ENCODE measurements at regions not wholly inside any gene's neighbourhood (a gene's known extent, or its start where the extent isn't known, plus 50 kb on each side); places are given as distances from the start of the nearest gene placed in this dataset.

GRCh38 chr1:90362163-90362562 is 354.9 kb downstream of the BARHL2 start:
- Histone ChIP-seq H3K36me3 (replicated peaks in 1 of 2; ENCODE audit: control insufficient read depth in 1 of 2, insufficient read depth in 2 of 2, low read length in 2 of 2) (no peaks in the 10 kb centered on the region), H4K20me1 (ENCODE audit: insufficient read depth, low read length) (no peaks in the 10 kb centered on the region), H3K4me3 (replicated peaks in 1 of 3; ENCODE audit: insufficient read depth in 1 of 3, low read depth in 2 of 3, low read length in 3 of 3) (no peak overlapping the region), H3K9me3 (ENCODE audit: low read length) (no peaks in the 10 kb centered on the region), H3K4me1 (ENCODE audit: insufficient read depth, low read length) (no peaks in the 10 kb centered on the region), H3K79me2 (ENCODE audit: insufficient read depth, low read length) (no peaks in the 10 kb centered on the region), H3K9ac (ENCODE audit: insufficient read depth, low read depth, low read length) (no peak overlapping the region), H3K27ac (ENCODE audit: extremely low read length, insufficient read depth, low read length) (no peak overlapping the region), H3K27me3 (ENCODE audit: control insufficient read depth in 1 of 2, insufficient read depth in 2 of 2, low read length in 2 of 2) (no peaks in the 10 kb centered on the region; a peak in 1 of 5 replicates), H2AFZ (ENCODE audit: low read length) (no peak overlapping the region), H3K4me2 (ENCODE audit: low read depth, low read length) (no peak overlapping the region)
- ChIA-PET POLR2A (no interaction called here), CTCF (ENCODE audit: low intra/inter-chr PET ratio, low total read pairs) (no interaction called here)
- 51% methylated on average over 2 of the region's 2 CpGs for WGBS (ENCODE audit: low lambda C conversion rate)
- DNase-seq (ENCODE audit: low spot score) (no peak), FAIRE-seq (no peak), ATAC-seq (no peak)
- intact Hi-C loops (cut with micrococcal nuclease; ENCODE audit: unreplicated experiment) (no loop called here), in situ Hi-C loops (cut with HindIII; ENCODE audit: extremely low pct_ligation_motif_present, low pct_unique_long_range_greater_than_20kb) (no loop called here)
- no TSS peak for BruUV-seq (replicated peaks)
- no peak for TF ChIP-seq KDM5A (IDR thresholded peaks at IDR 0.05; ENCODE audit: borderline replicate concordance, low read length)
- TF ChIP-seq ARNTL (CRISPR knock-in tag; IDR thresholded peaks at IDR 0.05): no peak
- TF ChIP-seq FOXP4 (CRISPR knock-in tag; IDR thresholded peaks at IDR 0.05): no peak
- TF ChIP-seq, protein P1, sequence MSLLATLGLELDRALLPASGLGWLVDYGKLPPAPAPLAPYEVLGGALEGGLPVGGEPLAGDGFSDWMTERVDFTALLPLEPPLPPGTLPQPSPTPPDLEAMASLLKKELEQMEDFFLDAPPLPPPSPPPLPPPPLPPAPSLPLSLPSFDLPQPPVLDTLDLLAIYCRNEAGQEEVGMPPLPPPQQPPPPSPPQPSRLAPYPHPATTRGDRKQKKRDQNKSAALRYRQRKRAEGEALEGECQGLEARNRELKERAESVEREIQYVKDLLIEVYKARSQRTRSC (CRISPR knock-in tag; IDR thresholded peaks at IDR 0.05; ENCODE audit: low read depth): no peak
- TF ChIP-seq ZNF775 (CRISPR knock-in tag; IDR thresholded peaks at IDR 0.05; ENCODE audit: borderline replicate concordance): no peak
- no peak for TF ChIP-seq PCBP2 (optimal IDR thresholded peaks at IDR 0.05; ENCODE audit: low read depth, low read length, poor library complexity, severe bottlenecking)
- TF ChIP-seq, protein P2, sequence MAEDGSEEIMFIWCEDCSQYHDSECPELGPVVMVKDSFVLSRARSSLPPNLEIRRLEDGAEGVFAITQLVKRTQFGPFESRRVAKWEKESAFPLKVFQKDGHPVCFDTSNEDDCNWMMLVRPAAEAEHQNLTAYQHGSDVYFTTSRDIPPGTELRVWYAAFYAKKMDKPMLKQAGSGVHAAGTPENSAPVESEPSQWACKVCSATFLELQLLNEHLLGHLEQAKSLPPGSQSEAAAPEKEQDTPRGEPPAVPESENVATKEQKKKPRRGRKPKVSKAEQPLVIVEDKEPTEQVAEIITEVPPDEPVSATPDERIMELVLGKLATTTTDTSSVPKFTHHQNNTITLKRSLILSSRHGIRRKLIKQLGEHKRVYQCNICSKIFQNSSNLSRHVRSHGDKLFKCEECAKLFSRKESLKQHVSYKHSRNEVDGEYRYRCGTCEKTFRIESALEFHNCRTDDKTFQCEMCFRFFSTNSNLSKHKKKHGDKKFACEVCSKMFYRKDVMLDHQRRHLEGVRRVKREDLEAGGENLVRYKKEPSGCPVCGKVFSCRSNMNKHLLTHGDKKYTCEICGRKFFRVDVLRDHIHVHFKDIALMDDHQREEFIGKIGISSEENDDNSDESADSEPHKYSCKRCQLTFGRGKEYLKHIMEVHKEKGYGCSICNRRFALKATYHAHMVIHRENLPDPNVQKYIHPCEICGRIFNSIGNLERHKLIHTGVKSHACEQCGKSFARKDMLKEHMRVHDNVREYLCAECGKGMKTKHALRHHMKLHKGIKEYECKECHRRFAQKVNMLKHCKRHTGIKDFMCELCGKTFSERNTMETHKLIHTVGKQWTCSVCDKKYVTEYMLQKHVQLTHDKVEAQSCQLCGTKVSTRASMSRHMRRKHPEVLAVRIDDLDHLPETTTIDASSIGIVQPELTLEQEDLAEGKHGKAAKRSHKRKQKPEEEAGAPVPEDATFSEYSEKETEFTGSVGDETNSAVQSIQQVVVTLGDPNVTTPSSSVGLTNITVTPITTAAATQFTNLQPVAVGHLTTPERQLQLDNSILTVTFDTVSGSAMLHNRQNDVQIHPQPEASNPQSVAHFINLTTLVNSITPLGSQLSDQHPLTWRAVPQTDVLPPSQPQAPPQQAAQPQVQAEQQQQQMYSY (CRISPR knock-in tag; IDR thresholded peaks at IDR 0.05): no peak
- no peak for TF ChIP-seq ZNF530 (CRISPR knock-in tag; IDR thresholded peaks at IDR 0.05; ENCODE audit: low read depth)
- TF ChIP-seq ATF1 (CRISPR knock-in tag; IDR thresholded peaks at IDR 0.05): no peak
- TF ChIP-seq ZNF780A (CRISPR knock-in tag; IDR thresholded peaks at IDR 0.05): no peak
- no peak for TF ChIP-seq PHB2 (IDR thresholded peaks at IDR 0.05; ENCODE audit: partially characterized antibody)
- TF ChIP-seq ZFP37 (CRISPR knock-in tag; IDR thresholded peaks at IDR 0.05; ENCODE audit: borderline replicate concordance): no peak
- no peak for TF ChIP-seq ZNF547 (CRISPR knock-in tag; IDR thresholded peaks at IDR 0.05)
- TF ChIP-seq ISX (CRISPR knock-in tag; conservative IDR thresholded peaks at IDR 0.05): no peak
- TF ChIP-seq SMAD3 (CRISPR knock-in tag; IDR thresholded peaks at IDR 0.05): no peak
- TF ChIP-seq, protein P3, sequence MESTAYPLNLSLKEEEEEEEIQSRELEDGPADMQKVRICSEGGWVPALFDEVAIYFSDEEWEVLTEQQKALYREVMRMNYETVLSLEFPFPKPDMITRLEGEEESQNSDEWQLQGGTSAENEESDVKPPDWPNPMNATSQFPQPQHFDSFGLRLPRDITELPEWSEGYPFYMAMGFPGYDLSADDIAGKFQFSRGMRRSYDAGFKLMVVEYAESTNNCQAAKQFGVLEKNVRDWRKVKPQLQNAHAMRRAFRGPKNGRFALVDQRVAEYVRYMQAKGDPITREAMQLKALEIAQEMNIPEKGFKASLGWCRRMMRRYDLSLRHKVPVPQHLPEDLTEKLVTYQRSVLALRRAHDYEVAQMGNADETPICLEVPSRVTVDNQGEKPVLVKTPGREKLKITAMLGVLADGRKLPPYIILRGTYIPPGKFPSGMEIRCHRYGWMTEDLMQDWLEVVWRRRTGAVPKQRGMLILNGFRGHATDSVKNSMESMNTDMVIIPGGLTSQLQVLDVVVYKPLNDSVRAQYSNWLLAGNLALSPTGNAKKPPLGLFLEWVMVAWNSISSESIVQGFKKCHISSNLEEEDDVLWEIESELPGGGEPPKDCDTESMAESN (CRISPR knock-in tag; conservative IDR thresholded peaks at IDR 0.05): no peak
- no peak for TF ChIP-seq PLRG1 (conservative IDR thresholded peaks at IDR 0.05)
- TF ChIP-seq SOX13 (IDR thresholded peaks at IDR 0.05): no peak
- no peak for TF ChIP-seq SOX13 (CRISPR knock-in tag; conservative IDR thresholded peaks at IDR 0.05 in 1 of 2, IDR thresholded peaks at IDR 0.05 in 1 of 2)

Data from HepG2 (cell line).